NCI-H1694 (cell line): ENCODE measurements at regions not wholly inside any gene's neighbourhood (a gene's known extent, or its start where the extent isn't known, plus 50 kb on each side); places are given as distances from the start of the nearest gene placed in this dataset.
A peak's percentile ranks its signal among the peaks of the same experiment; 100 is the strongest.
"Not testable (repeated sequence)": the region's sequence is repeated elsewhere in the genome, so short reads cannot be mapped to it uniquely, and the experiment has no call there.

Experiments
- DNase-seq: peaks from one replicate; lab custom pipeline; 2025; lab: John Stamatoyannopoulos, UW

- no peak for DNase-seq
These were observed 113.6 kb upstream of the CCDC28A start for GRCh38 chr6:138659998-138660397.

GRCh38 chr6:138662471-138662870 lies 111.1 kb upstream of the CCDC28A start:
- no peak for DNase-seq

GRCh38 chr6:138663892-138664291 lies 109.7 kb upstream of the CCDC28A start:
- DNase-seq: no peak

- no peak for DNase-seq
These were observed 108.8 kb upstream of the CCDC28A start for GRCh38 chr6:138664745-138665144.

GRCh38 chr6:138666636-138667035 lies 106.9 kb upstream of the CCDC28A start:
- DNase-seq: no peak

GRCh38 chr6:138667408-138667807 lies 106.2 kb upstream of the CCDC28A start:
- no peak for DNase-seq

GRCh38 chr6:138671351-138671750 lies 102.2 kb upstream of the CCDC28A start:
- no peak for DNase-seq

GRCh38 chr6:138673346-138674014 lies 100.1 kb upstream of the CCDC28A start:
- no peak for DNase-seq

- DNase-seq: not testable (repeated sequence)
These were observed 99.1 kb upstream of the CCDC28A start for GRCh38 chr6:138674444-138674843.

GRCh38 chr6:138677538-138677937 lies 96.0 kb upstream of the CCDC28A start:
- no peak for DNase-seq

- no peak for DNase-seq
These were observed 95.4 kb upstream of the CCDC28A start for GRCh38 chr6:138678168-138678567.

- no peak for DNase-seq
These were observed 93.5 kb upstream of the CCDC28A start for GRCh38 chr6:138680085-138680484.

- DNase-seq: no peak
These were observed 91.9 kb upstream of the CCDC28A start for GRCh38 chr6:138681627-138682026.

- peak; percentile 64 for DNase-seq
These were observed 90.7 kb upstream of the CCDC28A start for GRCh38 chr6:138682704-138683527.

GRCh38 chr6:138685257-138685656 lies 88.3 kb upstream of the CCDC28A start:
- no peak for DNase-seq

GRCh38 chr6:138685781-138686180 lies 87.8 kb upstream of the CCDC28A start:
- no peak for DNase-seq

GRCh38 chr6:138688580-138688979 lies 85.0 kb upstream of the CCDC28A start:
- DNase-seq: no peak

- no peak for DNase-seq
These were observed 83.7 kb upstream of the CCDC28A start for GRCh38 chr6:138689849-138690248.

- no peak for DNase-seq
These were observed 82.5 kb upstream of the CCDC28A start for GRCh38 chr6:138690975-138691594.

GRCh38 chr6:138691595-138692057 lies 81.9 kb upstream of the CCDC28A start:
- no peak for DNase-seq

GRCh38 chr6:138692058-138692977 lies 81.3 kb upstream of the CCDC28A start:
- no peak for DNase-seq
